ENCODE measurements at regions not wholly inside any gene's neighbourhood (a gene's known extent, or its start where the extent isn't known, plus 50 kb on each side); places are given as distances from the start of the nearest gene placed in this dataset.

GRCh38 chr17:70230850-70231640 is 61.7 kb downstream of the KCNJ2 start:
- DNase-seq (ENCODE audit: low read depth in 4 of 4, low spot score in 3 of 4) = no peak

GRCh38 chr17:70232466-70232865 is 63.1 kb downstream of the KCNJ2 start:
- no peak for DNase-seq (ENCODE audit: low read depth in 4 of 4, low spot score in 3 of 4)

GRCh38 chr17:70235252-70235651 is 65.9 kb downstream of the KCNJ2 start:
- no peak for DNase-seq (ENCODE audit: low read depth in 4 of 4, low spot score in 3 of 4)

- no peak for DNase-seq (ENCODE audit: low read depth in 4 of 4, low spot score in 3 of 4)
Measured at GRCh38 chr17:70238228-70238627, 68.9 kb downstream of the KCNJ2 start.

GRCh38 chr17:70238646-70239045 is 69.3 kb downstream of the KCNJ2 start:
- no peak for DNase-seq (ENCODE audit: low read depth in 4 of 4, low spot score in 3 of 4)

- DNase-seq (ENCODE audit: low read depth in 4 of 4, low spot score in 3 of 4) = no peak
Measured at GRCh38 chr17:70239391-70239826, 70.1 kb downstream of the KCNJ2 start.

- no peak for DNase-seq (ENCODE audit: low read depth in 4 of 4, low spot score in 3 of 4)
Measured at GRCh38 chr17:70241071-70241470, 71.7 kb downstream of the KCNJ2 start.

GRCh38 chr17:70242781-70243437 is 73.6 kb downstream of the KCNJ2 start:
- no peak for DNase-seq (ENCODE audit: low read depth in 4 of 4, low spot score in 3 of 4)

GRCh38 chr17:70251706-70252105 is 82.4 kb downstream of the KCNJ2 start:
- no peak for DNase-seq (ENCODE audit: low read depth in 4 of 4, low spot score in 3 of 4)

- DNase-seq (ENCODE audit: low read depth in 4 of 4, low spot score in 3 of 4) = no peak
Measured at GRCh38 chr17:70254735-70255460, 85.6 kb downstream of the KCNJ2 start.

- no peak for DNase-seq (ENCODE audit: low read depth in 4 of 4, low spot score in 3 of 4)
Measured at GRCh38 chr17:70256751-70257150, 87.4 kb downstream of the KCNJ2 start.

- no peak for DNase-seq (ENCODE audit: low read depth in 4 of 4, low spot score in 3 of 4)
Measured at GRCh38 chr17:70258465-70258864, 89.1 kb downstream of the KCNJ2 start.

GRCh38 chr17:70259400-70259799 is 90.1 kb downstream of the KCNJ2 start:
- DNase-seq (ENCODE audit: low read depth in 4 of 4, low spot score in 3 of 4) = no peak

GRCh38 chr17:70261170-70261569 is 91.8 kb downstream of the KCNJ2 start:
- DNase-seq (ENCODE audit: low read depth in 4 of 4, low spot score in 3 of 4) = no peak

GRCh38 chr17:70265471-70265870 is 96.1 kb downstream of the KCNJ2 start:
- DNase-seq (ENCODE audit: low read depth in 4 of 4, low spot score in 3 of 4) = no peak

- no peak for DNase-seq (ENCODE audit: low read depth in 4 of 4, low spot score in 3 of 4)
Measured at GRCh38 chr17:70266394-70266793, 97.1 kb downstream of the KCNJ2 start.

- DNase-seq (ENCODE audit: low read depth in 4 of 4, low spot score in 3 of 4) = no peak
Measured at GRCh38 chr17:70268383-70268782, 99.1 kb downstream of the KCNJ2 start.

GRCh38 chr17:70270554-70270953 is 101.2 kb downstream of the KCNJ2 start:
- DNase-seq (ENCODE audit: low read depth in 4 of 4, low spot score in 3 of 4) = no peak

- no peak for DNase-seq (ENCODE audit: low read depth in 4 of 4, low spot score in 3 of 4)
Measured at GRCh38 chr17:70271200-70271599, 101.9 kb downstream of the KCNJ2 start.

GRCh38 chr17:70271672-70272071 is 102.3 kb downstream of the KCNJ2 start:
- DNase-seq (ENCODE audit: low read depth in 4 of 4, low spot score in 3 of 4) = no peak

- DNase-seq (ENCODE audit: low read depth in 4 of 4, low spot score in 3 of 4) = no peak
Measured at GRCh38 chr17:70274255-70274654, 104.9 kb downstream of the KCNJ2 start.

- no peak for DNase-seq (ENCODE audit: low read depth in 4 of 4, low spot score in 3 of 4)
Measured at GRCh38 chr17:70276906-70277305, 107.6 kb downstream of the KCNJ2 start.

All from right renal pelvis (tissue), 4 donors.